ENCODE measurements at regions not wholly inside any gene's neighbourhood (a gene's known extent, or its start where the extent isn't known, plus 50 kb on each side); places are given as distances from the start of the nearest gene placed in this dataset.

- Histone ChIP-seq H3K4me2 (ENCODE audit: unreplicated experiment) (no peak overlapping the region), H3F3A (ENCODE audit: insufficient read depth) (no peaks in the 10 kb centered on the region), H3K9me3 (ENCODE audit: low read depth) (no peaks in the 10 kb centered on the region), H3K27me3 (replicated peaks; ENCODE audit: insufficient read depth) (no peaks in the 10 kb centered on the region), H3K27ac (no peak overlapping the region), H2AFZ (no peak overlapping the region), H3K79me2 (ENCODE audit: insufficient read depth) (no peaks in the 10 kb centered on the region), H3K36me3 (ENCODE audit: low read depth) (no peaks in the 10 kb centered on the region), H3K9ac (no peak overlapping the region), H3K9me2 (ENCODE audit: insufficient read depth) (no peaks in the 10 kb centered on the region), H4K20me1 (ENCODE audit: insufficient read depth) (no peaks in the 10 kb centered on the region), H3K4me1 (ENCODE audit: insufficient read depth) (no peaks in the 10 kb centered on the region), H3K4me3 (no peak overlapping the region)
- no peak for DNase-seq
- in situ Hi-C loops (cut with MboI): no loop called here
- 29% methylated on average over 4 of the region's 4 CpGs for WGBS, 2 experiments (ENCODE audit: low coverage in 1 of 2, low lambda C conversion rate in 2 of 2, missing lambda C conversion rate in 2 of 2)
- no peak for TF ChIP-seq EZH2phosphoT487 (IDR thresholded peaks at IDR 0.05; ENCODE audit: insufficient read depth, low read depth)
- no peak for TF ChIP-seq EZH2 (IDR thresholded peaks at IDR 0.05; ENCODE audit: insufficient read depth, poor library complexity, severe bottlenecking)
These were observed 963.6 kb downstream of the BCL11A start for GRCh38 chr2:59589881-59590280.

- Histone ChIP-seq H3K27me3 (replicated peaks; ENCODE audit: insufficient read depth) (no peaks in the 10 kb centered on the region), H3K4me2 (ENCODE audit: unreplicated experiment) (no peak overlapping the region), H3K4me1 (ENCODE audit: insufficient read depth) (no peaks in the 10 kb centered on the region), H4K20me1 (ENCODE audit: insufficient read depth) (no peaks in the 10 kb centered on the region), H2AFZ (no peak overlapping the region), H3F3A (ENCODE audit: insufficient read depth) (no peaks in the 10 kb centered on the region), H3K9me3 (ENCODE audit: low read depth) (no peaks in the 10 kb centered on the region), H3K27ac (no peak overlapping the region), H3K79me2 (ENCODE audit: insufficient read depth) (no peaks in the 10 kb centered on the region), H3K36me3 (ENCODE audit: low read depth) (no peaks in the 10 kb centered on the region), H3K9ac (no peak overlapping the region), H3K4me3 (no peak overlapping the region), H3K9me2 (ENCODE audit: insufficient read depth) (no peaks in the 10 kb centered on the region)
- DNase-seq: no peak
- TF ChIP-seq EZH2phosphoT487 (IDR thresholded peaks at IDR 0.05; ENCODE audit: insufficient read depth, low read depth): no peak
- no peak for TF ChIP-seq EZH2 (IDR thresholded peaks at IDR 0.05; ENCODE audit: insufficient read depth, poor library complexity, severe bottlenecking)
- whole genome bisulfite sequencing, 2 experiments (ENCODE audit: low coverage in 1 of 2, low lambda C conversion rate in 2 of 2, missing lambda C conversion rate in 2 of 2): 41 to 47% methylated on average over 5 of the region's 5 CpGs
- in situ Hi-C loops (cut with MboI): no loop called here
These were observed 965.2 kb downstream of the BCL11A start for GRCh38 chr2:59588286-59588685.

- Histone ChIP-seq H3K9ac (no peak overlapping the region), H3K79me2 (ENCODE audit: insufficient read depth) (no peaks in the 10 kb centered on the region), H3K9me3 (ENCODE audit: low read depth) (no peaks in the 10 kb centered on the region), H3K27me3 (replicated peaks; ENCODE audit: insufficient read depth) (no peaks in the 10 kb centered on the region), H3K4me1 (ENCODE audit: insufficient read depth) (no peaks in the 10 kb centered on the region), H3K36me3 (ENCODE audit: low read depth) (no peaks in the 10 kb centered on the region), H3F3A (ENCODE audit: insufficient read depth) (no peaks in the 10 kb centered on the region), H3K4me3 (no peak overlapping the region), H4K20me1 (ENCODE audit: insufficient read depth) (no peaks in the 10 kb centered on the region), H3K9me2 (ENCODE audit: insufficient read depth) (no peaks in the 10 kb centered on the region), H3K27ac (no peak overlapping the region), H3K4me2 (ENCODE audit: unreplicated experiment) (no peak overlapping the region), H2AFZ (no peak overlapping the region)
- WGBS, 2 experiments (ENCODE audit: low coverage in 1 of 2, low lambda C conversion rate in 2 of 2, missing lambda C conversion rate in 2 of 2): 17 to 33% methylated on average over 1 of the region's 1 CpG
- in situ Hi-C loops (cut with MboI): no loop called here
- TF ChIP-seq EZH2 (IDR thresholded peaks at IDR 0.05; ENCODE audit: insufficient read depth, poor library complexity, severe bottlenecking) (no peak), EZH2phosphoT487 (IDR thresholded peaks at IDR 0.05; ENCODE audit: insufficient read depth, low read depth) (no peak)
- no peak for DNase-seq
These were observed 967.3 kb downstream of the BCL11A start for GRCh38 chr2:59586176-59586575.

- Histone ChIP-seq H3K9me3 (ENCODE audit: low read depth) (no peaks in the 10 kb centered on the region), H2AFZ (no peak overlapping the region), H3K9me2 (ENCODE audit: insufficient read depth) (no peaks in the 10 kb centered on the region), H3K79me2 (ENCODE audit: insufficient read depth) (no peaks in the 10 kb centered on the region), H4K20me1 (ENCODE audit: insufficient read depth) (no peaks in the 10 kb centered on the region), H3K4me3 (no peak overlapping the region), H3F3A (ENCODE audit: insufficient read depth) (no peaks in the 10 kb centered on the region), H3K27me3 (replicated peaks; ENCODE audit: insufficient read depth) (no peaks in the 10 kb centered on the region), H3K4me1 (ENCODE audit: insufficient read depth) (no peaks in the 10 kb centered on the region), H3K4me2 (ENCODE audit: unreplicated experiment) (no peak overlapping the region), H3K9ac (no peak overlapping the region), H3K27ac (no peak overlapping the region), H3K36me3 (ENCODE audit: low read depth) (no peaks in the 10 kb centered on the region)
- DNase-seq: no peak
- no peak for TF ChIP-seq EZH2phosphoT487 (IDR thresholded peaks at IDR 0.05; ENCODE audit: insufficient read depth, low read depth)
- no peak for TF ChIP-seq EZH2 (IDR thresholded peaks at IDR 0.05; ENCODE audit: insufficient read depth, poor library complexity, severe bottlenecking)
- 3 to 4% methylated on average over 6 of the region's 6 CpGs for WGBS, 2 experiments (ENCODE audit: low coverage in 1 of 2, low lambda C conversion rate in 2 of 2, missing lambda C conversion rate in 2 of 2)
- in situ Hi-C loops (cut with MboI): no loop called here
These were observed 967.8 kb downstream of the BCL11A start for GRCh38 chr2:59585655-59586054.

- H3K9me3 ChIP-seq (ENCODE audit: low read depth): no peaks in the 10 kb centered on the region
- no peak overlapping the region for H3K9ac ChIP-seq
- no peak for DNase-seq
- H2AFZ ChIP-seq: no peak overlapping the region
- H3K4me3 ChIP-seq: no peak overlapping the region
- no peak overlapping the region for H3K27ac ChIP-seq
- H3K9me2 ChIP-seq (ENCODE audit: insufficient read depth): no peaks in the 10 kb centered on the region
- H4K20me1 ChIP-seq (ENCODE audit: insufficient read depth): no peaks in the 10 kb centered on the region
- no peaks in the 10 kb centered on the region for H3K27me3 ChIP-seq (replicated peaks; ENCODE audit: insufficient read depth)
- TF ChIP-seq EZH2 (IDR thresholded peaks at IDR 0.05; ENCODE audit: insufficient read depth, poor library complexity, severe bottlenecking): no peak
- TF ChIP-seq EZH2phosphoT487 (IDR thresholded peaks at IDR 0.05; ENCODE audit: insufficient read depth, low read depth): no peak
- in situ Hi-C loops (cut with MboI): no loop called here
- no peaks in the 10 kb centered on the region for H3F3A ChIP-seq (ENCODE audit: insufficient read depth)
- H3K36me3 ChIP-seq (ENCODE audit: low read depth): no peaks in the 10 kb centered on the region
- WGBS, 2 experiments (ENCODE audit: low coverage in 1 of 2, low lambda C conversion rate in 2 of 2, missing lambda C conversion rate in 2 of 2): 52 to 54% methylated on average over 1 of the region's 1 CpG
- no peak overlapping the region for H3K4me2 ChIP-seq (ENCODE audit: unreplicated experiment)
- no peaks in the 10 kb centered on the region for H3K4me1 ChIP-seq (ENCODE audit: insufficient read depth)
- H3K79me2 ChIP-seq (ENCODE audit: insufficient read depth): no peaks in the 10 kb centered on the region
These were observed 968.5 kb downstream of the BCL11A start for GRCh38 chr2:59584958-59585357.

Data from GM23248 (cell line).